ENCODE measurements at regions not wholly inside any gene's neighbourhood (a gene's known extent, or its start where the extent isn't known, plus 50 kb on each side); places are given as distances from the start of the nearest gene placed in this dataset.

GRCh38 chr5:74319076-74319475, 321.5 kb downstream of the ENC1 start:
- H2AFZ ChIP-seq (ENCODE audit: low read depth, low read length), result no peak overlapping the region
- BruUV-seq (replicated peaks), result no TSS peak
- H3K79me2 ChIP-seq (ENCODE audit: control insufficient read depth, insufficient read depth, low read length), result no peaks in the 10 kb centered on the region
- H3K36me3 ChIP-seq (ENCODE audit: control insufficient read depth in 2 of 2, extremely low read depth in 1 of 2, insufficient read depth in 2 of 2, low read length in 2 of 2), result no peaks in the 10 kb centered on the region
- no peak overlapping the region for H3K4me3 ChIP-seq (replicated peaks in 1 of 3; ENCODE audit: insufficient read depth in 1 of 3, low read depth in 1 of 3, low read length in 3 of 3)
- FAIRE-seq, result peak; percentile 43
- H3K27ac ChIP-seq (ENCODE audit: insufficient read depth, low read depth, low read length), result no peak overlapping the region
- dilution Hi-C loops (cut with MboI; ENCODE audit: extremely low pct_ligation_motif_present, low sequenced_read_pairs), result no loop called here
- H3K4me2 ChIP-seq (ENCODE audit: insufficient read depth, low read length), result no peak overlapping the region
- peaks cover 0 to 2% of the 10 kb centered on the region in 2 experiments for H3K27me3 ChIP-seq (ENCODE audit: control insufficient read depth in 2 of 2, insufficient read depth in 2 of 2, low read length in 2 of 2)
- peaks cover 12% of the 10 kb centered on the region for H3K4me1 ChIP-seq (ENCODE audit: control insufficient read depth, extremely low read depth, insufficient read depth, low read length)
- ChIA-PET POLR2A (no interaction called here), CTCF (no interaction called here)
- TF ChIP-seq, protein P1, sequence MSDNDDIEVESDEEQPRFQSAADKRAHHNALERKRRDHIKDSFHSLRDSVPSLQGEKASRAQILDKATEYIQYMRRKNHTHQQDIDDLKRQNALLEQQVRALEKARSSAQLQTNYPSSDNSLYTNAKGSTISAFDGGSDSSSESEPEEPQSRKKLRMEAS (IDR thresholded peaks at IDR 0.05; ENCODE audit: insufficient read depth, insufficient read length), result no peak
- TF ChIP-seq MYC (IDR thresholded peaks at IDR 0.05; ENCODE audit: low read depth, low read length), result no peak
- TF ChIP-seq EZH2 (IDR thresholded peaks at IDR 0.05; ENCODE audit: borderline replicate concordance, low read depth, low read length, severe bottlenecking), result no peak
- TF ChIP-seq JUN (IDR thresholded peaks at IDR 0.05; ENCODE audit: borderline replicate concordance, insufficient read depth, insufficient read length, low read depth), result no peak
- TF ChIP-seq, protein P2, sequence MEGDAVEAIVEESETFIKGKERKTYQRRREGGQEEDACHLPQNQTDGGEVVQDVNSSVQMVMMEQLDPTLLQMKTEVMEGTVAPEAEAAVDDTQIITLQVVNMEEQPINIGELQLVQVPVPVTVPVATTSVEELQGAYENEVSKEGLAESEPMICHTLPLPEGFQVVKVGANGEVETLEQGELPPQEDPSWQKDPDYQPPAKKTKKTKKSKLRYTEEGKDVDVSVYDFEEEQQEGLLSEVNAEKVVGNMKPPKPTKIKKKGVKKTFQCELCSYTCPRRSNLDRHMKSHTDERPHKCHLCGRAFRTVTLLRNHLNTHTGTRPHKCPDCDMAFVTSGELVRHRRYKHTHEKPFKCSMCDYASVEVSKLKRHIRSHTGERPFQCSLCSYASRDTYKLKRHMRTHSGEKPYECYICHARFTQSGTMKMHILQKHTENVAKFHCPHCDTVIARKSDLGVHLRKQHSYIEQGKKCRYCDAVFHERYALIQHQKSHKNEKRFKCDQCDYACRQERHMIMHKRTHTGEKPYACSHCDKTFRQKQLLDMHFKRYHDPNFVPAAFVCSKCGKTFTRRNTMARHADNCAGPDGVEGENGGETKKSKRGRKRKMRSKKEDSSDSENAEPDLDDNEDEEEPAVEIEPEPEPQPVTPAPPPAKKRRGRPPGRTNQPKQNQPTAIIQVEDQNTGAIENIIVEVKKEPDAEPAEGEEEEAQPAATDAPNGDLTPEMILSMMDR (IDR thresholded peaks at IDR 0.05; ENCODE audit: extremely low read depth in 1 of 2, insufficient read depth in 1 of 2, low read depth in 1 of 2, low read length in 2 of 2), result no peak
- no peak for TF ChIP-seq GATA2 (IDR thresholded peaks at IDR 0.05; ENCODE audit: insufficient read depth, insufficient read length, low read depth, low read length)
- no peak for TF ChIP-seq FOS (IDR thresholded peaks at IDR 0.05; ENCODE audit: borderline replicate concordance, insufficient read depth, low read length)
- TF ChIP-seq POLR2A (IDR thresholded peaks at IDR 0.05; ENCODE audit: low read depth, low read length), result no peak
- no peak overlapping the region for H3K9ac ChIP-seq (replicated peaks; ENCODE audit: extremely low read depth, insufficient read depth, low read length)
- intact Hi-C loops (cut with micrococcal nuclease), result no loop called here
- H3K9me3 ChIP-seq (replicated peaks; ENCODE audit: control insufficient read depth, insufficient read depth, low read length), result no peaks in the 10 kb centered on the region
- H3K9me1 ChIP-seq (replicated peaks; ENCODE audit: control insufficient read depth, extremely low read depth, insufficient read depth, low read length), result no peaks in the 10 kb centered on the region
- H4K20me1 ChIP-seq (replicated peaks; ENCODE audit: control insufficient read depth, extremely low read depth, insufficient read depth, low read length), result no peaks in the 10 kb centered on the region
- DNase-seq (ENCODE audit: low read depth, low spot score), result no peak

Data from endothelial cell of umbilical vein (primary cell).